NB4 (cell line): ENCODE measurements at regions not wholly inside any gene's neighbourhood (a gene's known extent, or its start where the extent isn't known, plus 50 kb on each side); places are given as distances from the start of the nearest gene placed in this dataset.
"Not testable (repeated sequence)": the region's sequence is repeated elsewhere in the genome, so short reads cannot be mapped to it uniquely, and the experiment has no call there.

Experiments used
- DNase-seq: peaks from one replicate; pipeline ENCODE4 v3.0.0; 2010; ENCODE audit warnings: low read depth
- H3K4me3 ChIP-seq: one replicate; pipeline ENCODE4 v1.5.1; 2011; ENCODE audit warnings: mild to moderate bottlenecking, low read depth, low read length, moderate library complexity
- MYC ChIP-seq: IDR thresholded peaks from 2 replicates; pipeline ENCODE4 v1.6.1; 2011; ENCODE audit warnings: low read depth, low read length
- POLR2A ChIP-seq: IDR thresholded peaks from 2 replicates; pipeline ENCODE4 v1.6.1; 2011; ENCODE audit warnings: mild to moderate bottlenecking; ENCODE audit not compliant: insufficient read length; ENCODE audit errors: extremely low read depth
- TF ChIP-seq, protein P1 (sequence below): IDR thresholded peaks from one replicate; pipeline ENCODE4 v1.5.1; 2012; ENCODE audit warnings: low read depth, low read length
- TF ChIP-seq, protein P2 (sequence below): IDR thresholded peaks from 2 replicates; pipeline ENCODE4 v1.6.1; 2011; ENCODE audit warnings: low read depth, low read length

DNA sequence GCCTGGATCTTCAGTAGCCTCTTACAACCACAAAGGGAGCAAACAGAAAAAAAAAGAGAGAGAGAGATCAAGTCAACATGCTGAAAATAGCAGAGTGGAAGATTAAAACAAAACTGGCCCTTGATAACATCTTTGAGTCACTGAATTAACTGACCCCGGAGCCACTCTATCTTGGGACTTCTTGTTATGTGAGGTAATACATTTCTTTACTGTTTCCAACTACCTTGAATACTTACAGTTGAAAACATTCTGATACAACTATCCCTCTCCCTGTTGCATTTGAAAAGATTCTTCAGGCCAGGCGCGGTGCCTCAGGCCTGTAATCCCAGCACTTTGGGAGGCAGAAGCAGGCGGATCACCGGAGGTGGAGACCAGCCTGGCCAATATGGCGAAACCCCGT, 208.1 kb downstream of the MEMO1 start:
- no peak for DNase-seq
- H3K4me3 ChIP-seq = no peak overlapping the region
- no peak for TF ChIP-seq MYC
- no peak for TF ChIP-seq POLR2A
- TF ChIP-seq, protein P1, sequence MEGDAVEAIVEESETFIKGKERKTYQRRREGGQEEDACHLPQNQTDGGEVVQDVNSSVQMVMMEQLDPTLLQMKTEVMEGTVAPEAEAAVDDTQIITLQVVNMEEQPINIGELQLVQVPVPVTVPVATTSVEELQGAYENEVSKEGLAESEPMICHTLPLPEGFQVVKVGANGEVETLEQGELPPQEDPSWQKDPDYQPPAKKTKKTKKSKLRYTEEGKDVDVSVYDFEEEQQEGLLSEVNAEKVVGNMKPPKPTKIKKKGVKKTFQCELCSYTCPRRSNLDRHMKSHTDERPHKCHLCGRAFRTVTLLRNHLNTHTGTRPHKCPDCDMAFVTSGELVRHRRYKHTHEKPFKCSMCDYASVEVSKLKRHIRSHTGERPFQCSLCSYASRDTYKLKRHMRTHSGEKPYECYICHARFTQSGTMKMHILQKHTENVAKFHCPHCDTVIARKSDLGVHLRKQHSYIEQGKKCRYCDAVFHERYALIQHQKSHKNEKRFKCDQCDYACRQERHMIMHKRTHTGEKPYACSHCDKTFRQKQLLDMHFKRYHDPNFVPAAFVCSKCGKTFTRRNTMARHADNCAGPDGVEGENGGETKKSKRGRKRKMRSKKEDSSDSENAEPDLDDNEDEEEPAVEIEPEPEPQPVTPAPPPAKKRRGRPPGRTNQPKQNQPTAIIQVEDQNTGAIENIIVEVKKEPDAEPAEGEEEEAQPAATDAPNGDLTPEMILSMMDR = no peak
- TF ChIP-seq, protein P2, sequence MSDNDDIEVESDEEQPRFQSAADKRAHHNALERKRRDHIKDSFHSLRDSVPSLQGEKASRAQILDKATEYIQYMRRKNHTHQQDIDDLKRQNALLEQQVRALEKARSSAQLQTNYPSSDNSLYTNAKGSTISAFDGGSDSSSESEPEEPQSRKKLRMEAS = no peak

DNA sequence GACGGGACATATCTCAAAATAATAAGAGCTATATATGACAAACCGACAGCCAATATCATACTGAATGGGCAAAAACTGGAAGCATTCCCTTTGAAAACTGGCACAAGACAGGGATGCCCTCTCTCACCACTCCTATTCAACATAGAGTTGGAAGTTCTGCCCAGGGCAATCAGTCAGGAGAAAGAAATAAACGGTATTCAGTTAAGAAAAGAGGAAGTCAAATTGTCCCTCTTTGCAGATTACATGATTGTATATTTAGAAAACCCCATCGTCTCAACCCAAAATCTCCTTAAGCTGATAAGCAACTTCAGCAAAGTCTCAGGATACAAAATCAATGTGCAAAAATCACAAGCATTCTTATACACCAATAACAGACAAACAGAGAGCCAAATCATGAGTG, 211.5 kb downstream of the MEMO1 start:
- H3K4me3 ChIP-seq, DNase-seq: not testable (repeated sequence)

DNA sequence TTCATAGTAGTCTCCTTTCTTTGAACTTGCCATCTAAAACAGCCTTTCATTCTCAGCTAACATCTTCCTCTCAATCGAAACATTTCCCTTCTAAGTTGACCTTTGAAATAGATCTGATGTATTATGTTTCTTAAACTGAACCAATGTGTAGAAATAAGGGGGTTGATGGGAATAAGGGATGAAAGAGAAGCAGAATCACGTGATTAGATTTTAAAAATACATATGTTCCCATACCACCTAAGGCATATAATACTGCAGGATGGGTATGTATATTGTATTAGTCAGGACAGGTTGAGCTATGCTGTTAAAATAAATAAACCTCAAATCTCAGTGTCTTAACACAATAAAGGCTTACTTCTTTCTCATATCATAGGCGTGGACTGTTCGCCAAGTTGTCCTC, 207.5 kb upstream of the SRD5A2 start:
- DNase-seq = no peak
- no peak overlapping the region for H3K4me3 ChIP-seq
- TF ChIP-seq, protein P1 = no peak
- TF ChIP-seq MYC (no peak), POLR2A (no peak)
- TF ChIP-seq, protein P2 = no peak

DNA sequence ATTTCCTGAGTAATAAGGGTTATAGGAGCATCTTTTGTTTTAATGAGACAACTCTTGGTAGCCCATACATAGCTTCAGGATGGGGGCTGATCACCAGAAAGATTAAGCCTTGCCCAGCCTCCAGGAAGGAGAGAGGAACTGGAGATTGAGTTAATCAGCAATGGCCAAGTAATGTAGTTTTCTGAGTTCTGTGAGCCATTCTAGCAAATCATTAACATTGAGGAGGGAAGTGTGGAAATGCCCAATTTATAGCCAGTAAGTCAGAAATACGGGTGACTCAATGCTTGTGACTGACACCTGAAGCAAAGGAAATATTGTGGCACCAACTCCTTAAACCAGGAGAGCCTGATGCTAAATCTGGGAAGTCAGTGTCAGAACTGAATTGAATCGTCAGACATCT, 205.1 kb upstream of the SRD5A2 start:
- H3K4me3 ChIP-seq = no peak overlapping the region
- TF ChIP-seq POLR2A (no peak), MYC (no peak)
- TF ChIP-seq, protein P1 = no peak
- TF ChIP-seq, protein P2 = no peak
- DNase-seq = no peak

DNA sequence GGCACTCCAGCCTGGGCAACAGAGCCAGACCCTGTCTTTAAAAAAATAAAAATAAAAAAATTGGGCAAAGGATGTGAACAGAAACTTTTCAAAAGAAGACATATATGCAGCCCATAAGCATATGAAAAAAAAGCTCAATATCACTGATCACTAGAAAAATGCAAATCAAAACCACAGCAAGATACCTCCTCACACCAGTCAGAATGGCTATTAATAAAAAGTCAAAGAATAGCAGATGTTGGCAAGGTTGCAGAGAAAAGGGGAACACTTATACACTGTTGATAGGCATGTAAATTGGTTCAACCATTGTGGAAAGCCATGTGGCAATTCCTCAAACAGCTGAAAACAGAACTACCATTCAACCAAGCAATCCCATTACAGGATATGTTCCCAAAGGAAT, 204.1 kb upstream of the SRD5A2 start:
- TF ChIP-seq POLR2A (no peak), MYC (no peak)
- TF ChIP-seq, protein P1 = no peak
- TF ChIP-seq, protein P2 = no peak
- H3K4me3 ChIP-seq = no peak overlapping the region
- DNase-seq = no peak

DNA sequence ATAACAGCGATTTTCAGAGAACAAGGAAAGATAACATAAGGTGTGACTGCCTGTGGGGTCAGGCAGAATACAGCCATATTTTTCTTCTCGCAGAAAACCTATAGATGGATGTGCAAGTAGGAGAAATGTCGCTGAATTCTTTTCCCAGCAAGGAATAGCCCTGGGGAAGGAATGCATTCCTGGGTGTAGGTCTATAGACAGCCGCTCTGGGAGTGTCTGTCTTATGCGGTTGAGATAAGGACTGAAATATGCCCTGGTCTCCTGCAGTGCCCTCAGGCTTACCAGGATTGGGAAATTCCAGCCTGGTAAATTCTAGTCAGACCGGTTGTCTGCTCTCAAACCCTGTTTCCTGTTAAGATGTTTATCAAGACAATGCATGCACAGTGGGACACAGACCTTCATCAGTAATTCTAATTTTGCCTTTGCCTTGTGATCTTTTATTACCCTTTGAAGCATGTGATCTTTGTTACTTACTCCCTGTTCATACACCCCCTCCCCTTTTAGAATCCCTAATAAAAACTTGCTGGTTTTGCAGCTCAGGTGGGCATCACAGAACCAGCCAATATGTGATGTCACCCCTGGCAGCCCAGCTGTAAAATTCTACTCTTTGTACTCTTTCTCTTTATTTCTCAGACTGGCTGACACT, 202.8 kb upstream of the SRD5A2 start:
- not testable (repeated sequence) for DNase-seq, H3K4me3 ChIP-seq

DNA sequence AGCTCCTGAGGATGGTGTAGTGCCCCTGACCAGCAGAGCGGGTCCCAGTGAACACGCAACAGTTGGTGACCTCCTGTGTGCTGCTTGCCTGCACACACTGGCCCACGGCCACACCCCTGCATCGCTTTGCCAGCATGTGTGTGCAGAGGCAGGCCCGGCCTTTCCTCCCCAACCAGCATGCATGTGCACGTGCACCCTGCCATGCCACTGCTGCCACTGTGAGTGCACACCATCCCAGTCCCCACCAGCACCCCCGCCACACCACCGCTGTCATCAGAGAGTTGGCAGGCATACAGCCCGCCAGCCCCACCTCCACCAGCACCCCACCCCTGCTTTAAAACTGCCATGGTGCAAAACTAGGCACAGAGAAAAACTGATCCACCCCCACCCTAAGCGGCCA, 197.4 kb upstream of the SRD5A2 start:
- TF ChIP-seq MYC = no peak
- no peak for TF ChIP-seq POLR2A
- TF ChIP-seq, protein P2 = no peak
- TF ChIP-seq, protein P1 = no peak
- no peak for DNase-seq
- H3K4me3 ChIP-seq = no peak overlapping the region
